SH-SY5Y (cell line): ENCODE measurements at regions not wholly inside any gene's neighbourhood (a gene's known extent, or its start where the extent isn't known, plus 50 kb on each side); places are given as distances from the start of the nearest gene placed in this dataset.

ENCODE experiments used
- GATA2 ChIP-seq: IDR thresholded peaks from 2 replicates; pipeline ENCODE4 v1.6.1; 2011; ENCODE audit warnings: mild to moderate bottlenecking, low read depth, low read length
- GATA3 ChIP-seq: IDR thresholded peaks from 2 replicates; pipeline ENCODE4 v1.6.1; 2011; ENCODE audit warnings: low read depth, mild to moderate bottlenecking, low read length, moderate library complexity

DNA sequence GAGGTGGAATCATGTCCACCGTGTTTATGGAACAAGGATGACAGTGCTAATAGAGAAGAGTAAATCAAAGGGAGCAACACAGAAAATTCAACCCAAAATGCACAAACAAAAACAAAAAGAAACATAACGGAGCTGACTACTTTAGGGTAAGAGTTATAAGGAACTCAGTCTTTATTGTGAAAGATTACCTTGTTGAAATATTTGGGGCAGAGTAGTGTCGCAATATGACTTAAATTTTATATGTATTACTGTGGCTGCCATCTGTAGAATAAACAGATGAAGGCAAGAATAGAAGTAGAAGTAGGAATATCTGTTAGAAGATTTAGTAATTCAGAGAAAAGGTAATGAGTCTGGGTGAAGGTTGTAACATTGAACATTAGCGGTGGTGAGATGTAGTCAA, 913.9 kb downstream of the BRINP3 start:
- no peak for TF ChIP-seq GATA2
- TF ChIP-seq GATA3, result no peak
